ENCODE measurements at regions not wholly inside any gene's neighbourhood (a gene's known extent, or its start where the extent isn't known, plus 50 kb on each side); places are given as distances from the start of the nearest gene placed in this dataset.

DNA sequence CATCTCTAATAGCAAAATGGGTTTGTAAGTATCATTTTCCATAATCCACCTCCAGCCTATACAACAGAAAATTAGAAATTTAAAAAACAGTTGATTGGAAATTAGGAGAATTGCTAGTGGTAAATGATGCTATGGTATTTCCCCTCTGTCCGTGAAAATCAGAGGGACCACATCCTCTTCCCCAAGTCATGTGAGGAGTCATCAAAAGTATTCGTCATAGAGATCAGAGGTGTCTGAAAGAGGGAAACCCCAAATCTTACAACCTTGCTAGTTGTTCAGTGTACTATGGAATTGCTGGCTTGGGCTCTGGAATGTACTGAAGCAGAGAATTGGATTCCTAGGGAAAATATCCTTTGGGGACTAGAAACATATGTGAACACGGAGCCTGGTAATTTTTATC, 241.4 kb upstream of the ARHGAP24 start:
- no TSS peak for BruUV-seq (replicated peaks)
- Histone ChIP-seq H3K27ac (ENCODE audit: insufficient read depth, low read depth, low read length) (no peak overlapping the region), H3K27me3 (ENCODE audit: control insufficient read depth in 2 of 2, insufficient read depth in 2 of 2, low read length in 2 of 2) (peaks cover 0 to 2% of the 10 kb centered on the region in 2 experiments), H3K9me3 (replicated peaks; ENCODE audit: control insufficient read depth, insufficient read depth, low read length) (no peaks in the 10 kb centered on the region), H3K4me3 (replicated peaks in 1 of 3; ENCODE audit: insufficient read depth in 1 of 3, low read depth in 1 of 3, low read length in 3 of 3) (no peak overlapping the region), H3K9me1 (replicated peaks; ENCODE audit: control insufficient read depth, extremely low read depth, insufficient read depth, low read length) (no peaks in the 10 kb centered on the region), H4K20me1 (replicated peaks; ENCODE audit: control insufficient read depth, extremely low read depth, insufficient read depth, low read length) (no peaks in the 10 kb centered on the region), H3K4me1 (ENCODE audit: control insufficient read depth, extremely low read depth, insufficient read depth, low read length) (no peaks in the 10 kb centered on the region), H3K79me2 (ENCODE audit: control insufficient read depth, insufficient read depth, low read length) (no peaks in the 10 kb centered on the region), H3K36me3 (ENCODE audit: control insufficient read depth in 2 of 2, extremely low read depth in 1 of 2, insufficient read depth in 2 of 2, low read length in 2 of 2) (no peaks in the 10 kb centered on the region), H3K9ac (replicated peaks; ENCODE audit: extremely low read depth, insufficient read depth, low read length) (no peak overlapping the region), H3K4me2 (ENCODE audit: insufficient read depth, low read length) (no peak overlapping the region), H2AFZ (ENCODE audit: low read depth, low read length) (no peak overlapping the region)
- POLR2A ChIA-PET = no interaction called here
- TF ChIP-seq FOS (IDR thresholded peaks at IDR 0.05; ENCODE audit: borderline replicate concordance, insufficient read depth, low read length) (no peak), JUN (IDR thresholded peaks at IDR 0.05; ENCODE audit: borderline replicate concordance, insufficient read depth, insufficient read length, low read depth) (no peak), POLR2A (IDR thresholded peaks at IDR 0.05; ENCODE audit: low read depth, low read length) (no peak), GATA2 (IDR thresholded peaks at IDR 0.05; ENCODE audit: insufficient read depth, insufficient read length, low read depth, low read length) (no peak), MYC (IDR thresholded peaks at IDR 0.05; ENCODE audit: low read depth, low read length) (no peak), EZH2 (IDR thresholded peaks at IDR 0.05; ENCODE audit: borderline replicate concordance, low read depth, low read length, severe bottlenecking) (no peak), POLR2AphosphoS5 (IDR thresholded peaks at IDR 0.05; ENCODE audit: insufficient read depth, low read depth, low read length) (no peak), CTCF (IDR thresholded peaks at IDR 0.05; ENCODE audit: extremely low read depth in 1 of 2, insufficient read depth in 1 of 2, low read depth in 1 of 2, low read length in 2 of 2) (no peak)
- TF ChIP-seq, protein P1, sequence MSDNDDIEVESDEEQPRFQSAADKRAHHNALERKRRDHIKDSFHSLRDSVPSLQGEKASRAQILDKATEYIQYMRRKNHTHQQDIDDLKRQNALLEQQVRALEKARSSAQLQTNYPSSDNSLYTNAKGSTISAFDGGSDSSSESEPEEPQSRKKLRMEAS (IDR thresholded peaks at IDR 0.05; ENCODE audit: insufficient read depth, insufficient read length) = no peak
- intact Hi-C loops (cut with micrococcal nuclease) (no loop called here), dilution Hi-C loops (cut with MboI; ENCODE audit: extremely low pct_ligation_motif_present, low sequenced_read_pairs) (no loop called here)
- DNase-seq (ENCODE audit: low read depth, low spot score) (no peak), FAIRE-seq (no peak)
- CTCF ChIA-PET = interaction anchor here (1.7 kb wide), 1 partner anchor 10 kb away, joined by 3 read pairs; no protein-coding TSS in a partner anchor
